ENCODE measurements at regions not wholly inside any gene's neighbourhood (a gene's known extent, or its start where the extent isn't known, plus 50 kb on each side); places are given as distances from the start of the nearest gene placed in this dataset.

GRCh38 chr5:115699967-115700366 is 74.1 kb upstream of the TMED7 start (continued):
- TF ChIP-seq CHD7 (IDR thresholded peaks at IDR 0.05; ENCODE audit: insufficient replicate concordance, low read length) (no peak), TEAD4 (IDR thresholded peaks at IDR 0.05; ENCODE audit: low read depth, low read length) (no peak), FOSL1 (IDR thresholded peaks at IDR 0.05; ENCODE audit: insufficient read depth, low read depth, low read length) (no peak), CBX8 (IDR thresholded peaks at IDR 0.05; ENCODE audit: borderline replicate concordance, low read depth, low read length) (no peak), ATF2 (IDR thresholded peaks at IDR 0.05; ENCODE audit: low read length) (no peak), RNF2 (IDR thresholded peaks at IDR 0.05; ENCODE audit: borderline replicate concordance, low read depth, low read length, missing control alignments, poor library complexity, severe bottlenecking) (no peak), CREB1 (IDR thresholded peaks at IDR 0.05) (no peak)
